Aorta (tissue), 5 donors: ENCODE measurements at regions not wholly inside any gene's neighbourhood (a gene's known extent, or its start where the extent isn't known, plus 50 kb on each side); places are given as distances from the start of the nearest gene placed in this dataset.

ENCODE experiments used
- ATAC-seq: fragments of 200-7000 bp; cut with Tn5 transposase; one replicate; pipeline ENCODE4 v1.9.1; 2022; ENCODE audit warnings: moderate library complexity; ENCODE audit not compliant: low FRiP score
- DNase-seq, 2 donors: peaks; one replicate each; pipeline ENCODE4 v3.0.0-alpha.2; 2020
- H3K27ac ChIP-seq, 2 donors: one replicate each; pipeline ENCODE4 v1.5.1; 2013; ENCODE audit warnings: low read length in 2 of 2, mild to moderate bottlenecking in 2 of 2, moderate library complexity in 2 of 2, control low read depth in 1 of 2, inconsistent platforms in 1 of 2, low read depth in 1 of 2
- H3K27me3 ChIP-seq, 2 donors: one replicate each; pipeline ENCODE4 v1.6.1; 2013; ENCODE audit warnings: control low read depth in 1 of 2, low read length in 1 of 2, mild to moderate bottlenecking in 1 of 2, moderate library complexity in 1 of 2; ENCODE audit not compliant: insufficient read depth in 2 of 2, control insufficient read depth in 1 of 2
- H3K36me3 ChIP-seq, 2 donors: one replicate each; pipeline ENCODE4 v1.6.1; 2013; ENCODE audit warnings: control low read depth in 1 of 2, low read length in 1 of 2, mild to moderate bottlenecking in 1 of 2; ENCODE audit not compliant: insufficient read depth in 2 of 2, control insufficient read depth in 1 of 2
- H3K4me1 ChIP-seq, 2 donors: one replicate each; pipeline ENCODE4 v1.6.1; 2013; ENCODE audit warnings: low read length in 2 of 2, control low read depth in 1 of 2, mild to moderate bottlenecking in 1 of 2, moderate library complexity in 1 of 2; ENCODE audit not compliant: insufficient read depth in 2 of 2, control insufficient read depth in 1 of 2
- H3K4me3 ChIP-seq, 2 donors: one replicate each; pipeline ENCODE4 v1.5.1; 2013; ENCODE audit warnings: low read length in 2 of 2, control low read depth in 1 of 2, mild to moderate bottlenecking in 1 of 2
- H3K9me3 ChIP-seq: one replicate; pipeline ENCODE4 v1.6.1; 2013; ENCODE audit warnings: mild to moderate bottlenecking, low read length; ENCODE audit not compliant: control insufficient read depth
- WGBS, 2 donors: extraction: QIAGEN DNeasy Blood & Tissue Kit; methylation state at CpG; one replicate each; pipeline ENCODE4 v1.1.7; 2013; 5-methylcytosine and 5-hydroxymethylcytosine counted together
- intact Hi-C, 2 donors: fragments of 100-400 bp; cut with DNase I; formaldehyde crosslinking; loops; one replicate each; pipeline versions ENCODE4 v1.14.2 to v1.15.0; 2022
- donor health status: healthy with polysubstance abuse.
- donor health status: Bipolar disorder and iron deficiency.
- donor health status: DM: no; HTN: no; CAD: no.
- donor health status: DM: no; HTN: no; CAD: no.
- donor health status: DM: yes; HTN: yes; CAD: no.

DNA sequence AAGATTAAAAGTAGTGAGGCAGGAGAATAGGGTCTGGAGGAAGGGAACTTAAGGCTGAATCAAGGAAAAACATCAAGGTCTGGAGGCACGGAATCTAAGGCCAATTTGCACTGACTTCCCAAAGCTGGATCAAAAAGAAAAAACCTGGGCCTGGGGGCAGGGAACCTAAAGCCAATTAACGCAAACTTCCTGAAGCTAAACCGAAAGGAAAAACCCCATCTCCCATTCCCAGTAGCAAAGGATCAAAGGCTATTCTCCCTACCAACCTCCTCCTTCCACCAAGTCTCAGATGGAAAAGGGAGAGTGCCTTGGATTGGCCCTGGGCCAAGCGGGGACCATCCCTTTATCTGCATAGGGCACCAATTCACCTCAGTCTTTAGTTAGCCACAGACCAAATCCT lies 384.2 kb downstream of the GRIN2B start:
- Histone ChIP-seq H3K4me3 (no peak overlapping the region), H3K4me1 (no peaks in the 10 kb centered on the region), H3K27ac (no peak overlapping the region), H3K36me3 (no peaks in the 10 kb centered on the region), H3K27me3 (peaks cover 0 to 2% of the 10 kb centered on the region in 2 donors), H3K9me3 (peaks cover under 1% of the 10 kb centered on the region)
- 53 to 64% methylated on average over 4 of the region's 4 CpGs for WGBS, 2 donors
- intact Hi-C loops: no loop called here
- ATAC-seq (no peak), DNase-seq (no peak)

DNA sequence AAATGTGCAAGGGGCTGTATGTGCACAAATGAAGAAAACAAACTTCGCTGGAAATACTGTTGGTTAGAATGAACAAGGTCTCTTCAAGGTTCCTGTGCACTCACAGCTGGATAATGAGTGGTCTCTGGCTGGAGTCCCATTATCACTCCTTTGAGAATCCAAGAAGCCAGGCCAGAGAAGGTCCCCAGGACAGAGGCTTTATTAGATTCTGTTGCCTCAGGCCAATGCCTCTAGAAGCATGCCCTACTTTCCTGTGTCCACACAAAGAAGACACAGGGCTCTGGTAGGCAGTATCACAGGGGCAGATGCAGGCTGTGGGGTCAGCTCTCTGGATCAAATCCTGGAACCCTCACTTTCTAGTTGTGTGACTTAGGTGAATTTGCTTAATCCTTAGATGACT lies 384.7 kb downstream of the GRIN2B start:
- no peak for DNase-seq
- Histone ChIP-seq H3K27me3 (peaks cover 0 to 2% of the 10 kb centered on the region in 2 donors), H3K4me1 (no peaks in the 10 kb centered on the region), H3K27ac (no peak overlapping the region), H3K36me3 (no peaks in the 10 kb centered on the region), H3K4me3 (no peak overlapping the region), H3K9me3 (peaks cover 2% of the 10 kb centered on the region)
- intact Hi-C loops: no loop called here
- no peak for ATAC-seq
- WGBS, 2 donors: 72 to 83% methylated on average over 1 of the region's 1 CpG

DNA sequence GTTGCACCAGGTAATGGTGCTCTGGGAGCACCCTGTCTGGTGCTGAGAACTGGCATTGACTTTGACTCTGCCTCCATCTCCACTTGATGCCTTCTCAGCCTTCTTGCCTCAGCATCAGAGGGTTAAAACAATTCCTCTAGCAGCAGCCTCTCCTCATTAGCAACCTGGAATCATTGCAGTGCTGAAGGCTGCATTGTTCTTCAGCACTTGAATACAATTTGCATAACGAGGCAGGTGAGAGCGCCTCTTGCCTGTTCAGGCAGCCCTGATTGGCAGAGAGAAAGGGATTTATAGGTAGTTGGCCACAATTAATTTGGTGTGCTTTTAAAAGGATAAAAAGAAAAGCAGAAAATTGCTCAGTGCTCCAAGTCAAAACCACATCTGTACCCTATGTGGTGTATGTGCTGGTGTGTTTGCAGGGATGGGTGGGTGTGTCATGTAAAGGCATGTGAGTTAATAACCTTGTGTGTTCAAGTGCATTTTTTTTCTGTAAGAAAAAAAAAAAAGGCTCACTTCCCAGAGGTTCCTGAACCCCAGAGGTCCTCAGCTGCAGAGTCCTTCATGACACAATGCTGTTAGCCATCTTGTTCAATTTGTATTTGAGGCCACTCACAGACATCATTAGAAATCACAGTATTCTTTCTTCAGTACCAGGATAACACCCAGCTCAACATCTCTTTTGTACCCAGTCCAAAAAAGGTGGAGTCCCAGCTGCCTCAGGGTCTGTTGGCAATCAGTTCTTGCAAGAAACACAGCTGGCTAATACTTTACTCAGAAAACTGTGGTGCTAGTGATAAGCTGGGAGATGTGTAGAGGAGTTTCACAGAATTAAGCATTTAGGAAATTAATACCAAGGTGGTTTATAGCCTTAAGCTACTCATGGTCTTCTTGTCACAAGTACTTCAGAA lies 385.6 kb downstream of the GRIN2B start:
- DNase-seq (no peak), ATAC-seq (no peak)
- WGBS, 2 donors: 69 to 75% methylated on average over 2 of the region's 2 CpGs
- Histone ChIP-seq H3K9me3 (peaks cover 2% of the 10 kb centered on the region), H3K4me3 (no peak overlapping the region), H3K4me1 (no peaks in the 10 kb centered on the region), H3K27me3 (peaks cover 0 to 2% of the 10 kb centered on the region in 2 donors), H3K36me3 (no peaks in the 10 kb centered on the region), H3K27ac (no peak overlapping the region)
- intact Hi-C loops: no loop called here

DNA sequence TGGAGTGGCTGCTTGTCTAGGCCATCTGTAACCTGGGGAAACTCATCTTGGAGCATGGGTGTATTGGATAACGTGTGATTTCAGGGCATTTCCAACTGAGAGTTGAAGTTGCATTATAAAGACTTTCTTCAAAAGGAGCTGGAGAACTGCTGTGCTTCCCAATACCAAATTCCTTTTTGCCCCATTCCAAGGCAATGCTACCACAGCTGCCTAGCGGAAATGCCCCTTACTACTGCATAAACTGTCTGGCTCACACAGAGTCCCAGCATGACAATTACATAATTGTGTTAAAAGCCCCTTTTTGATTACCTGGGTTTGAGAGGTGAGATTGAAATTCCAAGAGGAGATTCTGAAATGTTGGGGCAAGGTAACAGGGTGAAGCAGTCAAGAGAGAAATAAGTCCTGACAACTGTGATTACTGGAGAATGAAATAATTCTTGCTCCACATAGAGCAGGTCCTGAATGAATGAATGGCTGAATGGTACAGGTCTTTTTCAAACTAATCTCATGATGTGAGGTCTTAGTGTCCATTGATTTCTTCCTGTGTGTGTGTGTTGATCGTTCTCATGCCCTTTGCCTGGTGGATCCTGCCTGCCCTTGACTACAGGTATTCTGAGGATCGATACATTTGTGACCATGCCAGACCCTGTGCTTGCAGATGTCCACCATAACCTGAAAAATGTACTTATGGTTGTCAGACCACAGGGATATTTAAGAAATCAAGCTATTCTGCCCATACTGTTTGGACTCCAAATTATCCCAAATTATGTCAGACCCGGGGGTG lies 386.5 kb downstream of the GRIN2B start:
- Histone ChIP-seq H3K27ac (no peak overlapping the region), H3K4me3 (no peak overlapping the region), H3K9me3 (peaks cover 2% of the 10 kb centered on the region), H3K4me1 (no peaks in the 10 kb centered on the region), H3K27me3 (peaks cover 0 to 2% of the 10 kb centered on the region in 2 donors), H3K36me3 (no peaks in the 10 kb centered on the region)
- intact Hi-C loops: no loop called here
- no peak for DNase-seq
- ATAC-seq: no peak
- WGBS, 2 donors: 76 to 77% methylated on average over 5 of the region's 5 CpGs

DNA sequence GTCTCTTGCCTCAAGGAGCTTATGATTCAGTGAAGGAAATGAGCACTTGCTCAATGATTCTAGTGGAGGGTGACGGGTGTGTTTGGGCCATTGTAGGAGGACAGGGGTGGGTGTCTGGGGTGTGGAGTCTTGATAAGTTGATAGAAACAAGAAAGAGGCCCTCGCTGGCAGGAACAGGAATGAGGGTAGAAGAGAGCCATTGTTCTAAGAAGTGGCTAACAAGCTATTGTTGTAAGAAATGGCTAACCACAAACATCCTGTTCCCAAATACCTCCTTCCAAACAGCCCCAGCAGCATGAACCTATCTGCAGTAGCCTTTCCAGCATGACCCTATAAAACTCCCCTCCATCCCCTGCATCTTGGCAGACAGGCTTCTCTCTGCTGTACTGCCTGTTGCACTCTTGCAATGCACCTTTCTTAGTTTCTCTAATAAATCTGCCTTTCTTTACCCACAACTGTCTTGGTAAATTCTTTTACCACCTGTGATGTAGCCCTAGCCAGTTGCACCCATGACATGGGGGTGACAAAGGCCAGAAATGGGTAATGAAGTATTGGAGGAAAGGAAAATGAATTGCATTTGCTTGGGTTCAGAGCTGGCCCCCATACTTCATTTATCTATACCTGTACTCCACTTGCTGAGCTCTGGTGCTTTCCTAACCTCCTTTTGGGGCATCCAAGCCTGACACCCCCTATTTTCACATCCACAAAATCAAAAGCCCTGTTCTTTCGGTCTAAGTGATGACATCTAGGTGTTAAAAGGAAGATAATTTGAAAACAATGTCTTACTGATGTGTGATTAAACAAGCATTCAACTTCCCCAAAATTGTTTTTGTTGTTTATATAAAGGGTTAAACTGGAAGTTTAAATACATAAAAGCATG lies 389.1 kb downstream of the GRIN2B start:
- H3K4me3 ChIP-seq: no peak overlapping the region
- 73 to 82% methylated on average over 3 of the region's 3 CpGs for WGBS, 2 donors

DNA sequence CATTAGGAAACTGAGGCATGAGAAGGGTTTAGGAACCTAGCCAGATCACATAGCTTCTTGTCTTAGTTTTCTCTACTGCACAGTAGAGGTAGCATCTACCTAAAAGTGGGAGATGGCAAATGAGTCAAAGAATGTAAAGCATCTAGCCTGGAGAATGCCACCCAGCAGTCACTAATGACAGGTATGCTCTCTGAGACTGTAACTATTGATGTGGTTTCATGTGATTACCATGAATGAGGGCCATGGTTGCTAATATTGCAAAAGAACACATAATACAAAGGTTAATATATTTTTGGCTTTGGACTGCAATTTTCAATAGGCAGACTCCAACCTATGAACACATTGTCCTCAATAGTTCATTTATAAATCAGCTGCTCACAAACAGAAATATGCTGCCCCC lies 389.9 kb downstream of the GRIN2B start:
- DNase-seq (no peak), ATAC-seq (no peak)
- H3K4me1 ChIP-seq: no peaks in the 10 kb centered on the region
- H3K9me3 ChIP-seq: peaks cover 2% of the 10 kb centered on the region
- intact Hi-C loops: no loop called here
- peaks cover 0 to 2% of the 10 kb centered on the region in 2 donors for H3K27me3 ChIP-seq
- no peak overlapping the region for H3K27ac ChIP-seq
- H3K4me3 ChIP-seq: no peak overlapping the region
- H3K36me3 ChIP-seq: no peaks in the 10 kb centered on the region

More for the DNA sequence above, 389.1 kb downstream of the GRIN2B start:
- Histone ChIP-seq H3K27ac (no peak overlapping the region), H3K4me1 (no peaks in the 10 kb centered on the region), H3K36me3 (no peaks in the 10 kb centered on the region), H3K27me3 (peaks cover 0 to 2% of the 10 kb centered on the region in 2 donors), H3K9me3 (peaks cover 2% of the 10 kb centered on the region)
- intact Hi-C loops: no loop called here
- ATAC-seq: no peak
- no peak for DNase-seq

DNA sequence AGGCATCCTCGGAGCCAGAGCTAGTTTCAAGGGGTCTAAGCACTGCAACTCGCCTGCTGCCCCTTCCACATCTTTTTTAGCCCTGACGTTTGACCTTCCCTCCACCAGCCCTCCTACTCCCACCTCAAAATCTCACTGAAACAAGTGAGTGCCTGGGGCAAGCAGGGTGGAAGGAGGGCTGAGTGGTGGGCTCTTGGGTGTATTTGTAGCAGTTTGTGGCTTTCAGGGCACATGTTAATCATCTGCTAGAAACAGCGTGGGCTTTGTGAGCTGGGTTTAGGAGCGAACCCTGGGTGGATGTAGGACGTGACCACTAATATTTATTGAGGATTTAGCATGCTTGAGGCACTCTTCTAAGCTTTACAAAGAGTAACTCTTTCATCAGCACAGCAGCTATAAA lies 390.3 kb downstream of the GRIN2B start:
- no peak for DNase-seq
- no peak overlapping the region for H3K27ac ChIP-seq
- WGBS, 2 donors: 64 to 73% methylated on average over 6 of the region's 6 CpGs

DNA sequence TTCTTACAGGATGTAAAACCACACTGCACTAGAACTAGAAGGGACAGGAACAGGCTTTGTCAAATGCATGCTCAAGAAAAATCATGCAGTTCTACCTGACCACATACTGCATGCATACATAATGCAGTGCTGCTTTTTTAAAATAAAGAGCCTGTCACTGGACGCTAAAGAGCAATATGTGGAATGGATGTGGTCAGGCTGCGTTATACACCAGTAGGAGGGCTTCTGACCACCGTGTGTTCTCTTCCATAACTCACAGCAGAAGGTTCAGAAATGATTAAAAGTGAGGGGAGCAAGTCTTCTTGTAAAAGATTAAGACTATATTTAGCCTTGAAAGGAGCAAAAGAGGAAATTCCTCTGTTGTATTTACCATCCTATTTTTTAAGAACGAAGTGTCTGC lies 392.0 kb downstream of the EMP1 start:
- Histone ChIP-seq H3K27ac (no peak overlapping the region), H3K27me3 (peaks cover 0 to under 1% of the 10 kb centered on the region in 2 donors), H3K4me1 (no peaks in the 10 kb centered on the region), H3K36me3 (no peaks in the 10 kb centered on the region), H3K4me3 (no peak overlapping the region), H3K9me3 (peaks cover 2% of the 10 kb centered on the region)
- DNase-seq (no peak), ATAC-seq (no peak)
- intact Hi-C loops: no loop called here
- WGBS, 2 donors: 32 to 40% methylated on average over 4 of the region's 4 CpGs

More for the DNA sequence above, 390.3 kb downstream of the GRIN2B start:
- H3K4me3 ChIP-seq: no peak overlapping the region
- no peaks in the 10 kb centered on the region for H3K36me3 ChIP-seq
- H3K9me3 ChIP-seq: peaks cover 2% of the 10 kb centered on the region
- no peak for ATAC-seq
- H3K4me1 ChIP-seq: no peaks in the 10 kb centered on the region
- H3K27me3 ChIP-seq: peaks cover 0 to 2% of the 10 kb centered on the region in 2 donors
- intact Hi-C loops: no loop called here
